ENCODE measurements at regions not wholly inside any gene's neighbourhood (a gene's known extent, or its start where the extent isn't known, plus 50 kb on each side); places are given as distances from the start of the nearest gene placed in this dataset.
A peak's percentile ranks its signal among the peaks of the same experiment; 100 is the strongest.
"Not testable (repeated sequence)": the region's sequence is repeated elsewhere in the genome, so short reads cannot be mapped to it uniquely, and the experiment has no call there.

DNA sequence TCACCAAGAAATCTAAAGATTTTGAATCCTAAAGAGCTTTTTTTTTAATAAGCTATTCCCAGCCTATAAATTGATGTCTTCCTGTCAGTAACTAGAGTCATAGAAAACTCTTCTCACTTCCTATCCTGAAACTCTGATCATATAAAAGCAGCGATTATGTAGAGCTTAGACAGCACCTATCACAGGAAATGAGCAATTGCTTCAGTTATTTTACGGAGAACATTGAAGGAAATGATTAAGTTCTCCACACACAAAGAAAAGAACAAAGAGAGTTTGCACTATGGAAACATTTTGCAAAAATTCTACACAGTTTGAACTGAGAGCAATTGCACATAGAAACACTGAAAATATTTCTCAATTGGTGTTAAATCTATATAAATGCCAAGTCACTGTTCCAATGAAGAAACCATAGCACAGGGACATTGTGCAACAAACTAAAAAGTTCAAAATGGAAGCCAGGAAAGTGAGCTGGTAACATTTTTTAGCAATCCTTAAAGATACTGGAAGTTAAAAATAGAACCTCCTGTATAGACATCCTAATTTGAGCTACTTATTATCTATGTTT is 291.5 kb upstream of the ARHGEF26 start:
- Mint-ChIP-seq H3K4me1 (peaks cover 0 to 2% (median 0%) of the 10 kb centered on the region in 3 donors), H3K36me3 (peaks cover 1% of the 10 kb centered on the region), H3K4me3 (no peak overlapping the region), H3K9me3 (peaks cover 0 to 2% (median 1%) of the 10 kb centered on the region in 3 donors), H3K27ac (no peak overlapping the region), H3K27me3 (no peaks in the 10 kb centered on the region)

DNA sequence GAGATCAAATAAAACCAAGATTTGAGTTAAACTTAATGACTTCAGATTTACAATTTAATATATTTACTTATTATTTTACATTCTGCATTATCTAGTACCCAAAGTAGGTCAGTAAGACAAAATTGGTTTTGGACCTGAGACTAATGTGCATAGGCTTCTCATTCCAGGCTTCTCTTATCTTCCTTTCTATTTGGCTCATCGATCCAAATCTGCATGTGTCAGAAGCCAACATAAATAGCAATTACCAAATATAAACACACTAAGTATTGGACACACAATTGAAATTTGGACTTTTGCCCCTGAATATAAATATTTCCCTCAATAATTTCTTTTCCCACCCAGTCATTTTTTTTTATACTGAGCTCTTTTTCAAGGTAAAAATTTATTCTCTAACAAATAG is 290.6 kb upstream of the ARHGEF26 start:
- H3K4me1 Mint-ChIP-seq, result peaks cover 0 to 2% (median 0%) of the 10 kb centered on the region in 3 donors
- peaks cover 0 to 2% (median 1%) of the 10 kb centered on the region in 3 donors for H3K9me3 Mint-ChIP-seq
- H3K27me3 Mint-ChIP-seq, result no peaks in the 10 kb centered on the region
- H3K27ac Mint-ChIP-seq, result no peak overlapping the region
- H3K36me3 Mint-ChIP-seq, result peaks cover 1% of the 10 kb centered on the region
- no peak overlapping the region for H3K4me3 Mint-ChIP-seq

DNA sequence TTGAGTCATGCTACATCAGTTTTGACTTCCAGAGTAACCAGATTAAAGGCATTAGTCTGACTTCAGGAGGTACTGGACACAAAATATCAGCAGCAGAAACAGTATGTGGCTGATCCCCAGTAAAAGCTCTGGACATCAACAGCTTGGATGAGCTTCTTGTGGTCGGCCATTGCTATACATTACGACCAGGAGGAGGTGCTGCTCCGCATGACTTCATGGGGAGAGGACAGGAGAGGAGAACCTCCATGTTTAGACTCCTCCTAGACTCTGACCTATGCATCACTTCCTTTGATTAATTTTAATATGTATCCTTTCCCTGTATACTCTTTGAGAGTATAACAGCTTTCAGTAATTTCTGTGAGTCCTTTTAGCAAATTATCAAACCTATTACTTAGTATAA is 285.6 kb upstream of the ARHGEF26 start:
- H3K9me3 Mint-ChIP-seq, result peaks cover 0 to 2% (median 0%) of the 10 kb centered on the region in 3 donors
- H3K4me1 Mint-ChIP-seq, result no peaks in the 10 kb centered on the region
- no peak overlapping the region for H3K27ac Mint-ChIP-seq
- H3K36me3 Mint-ChIP-seq, result no peaks in the 10 kb centered on the region
- H3K4me3 Mint-ChIP-seq, result no peak overlapping the region
- H3K27me3 Mint-ChIP-seq, result no peaks in the 10 kb centered on the region

DNA sequence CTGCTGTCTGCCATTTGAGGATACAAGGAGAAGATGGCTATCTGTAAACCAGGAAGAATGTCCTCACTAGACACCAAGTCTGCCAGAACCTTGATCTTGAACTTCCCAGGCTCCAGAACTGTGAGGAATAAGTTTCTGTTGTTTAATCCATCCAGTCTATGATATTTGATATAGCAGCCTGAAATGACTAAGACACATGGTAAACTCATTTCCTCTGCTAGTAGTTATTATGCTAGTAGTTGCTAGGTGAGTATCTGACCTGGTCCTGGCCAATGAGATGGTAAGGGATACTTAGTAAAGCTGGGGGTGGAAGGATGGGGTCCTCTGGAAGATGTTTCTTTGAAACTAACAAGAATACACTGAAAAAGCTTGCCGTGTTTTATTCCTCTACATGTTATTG is 280.7 kb upstream of the ARHGEF26 start:
- H3K36me3 Mint-ChIP-seq, result no peaks in the 10 kb centered on the region
- peaks cover 0 to 7% (median 3%) of the 10 kb centered on the region in 3 donors for H3K9me3 Mint-ChIP-seq
- no peaks in the 10 kb centered on the region for H3K27me3 Mint-ChIP-seq
- H3K4me3 Mint-ChIP-seq, result no peak overlapping the region
- no peak overlapping the region for H3K27ac Mint-ChIP-seq
- H3K4me1 Mint-ChIP-seq, result no peaks in the 10 kb centered on the region

DNA sequence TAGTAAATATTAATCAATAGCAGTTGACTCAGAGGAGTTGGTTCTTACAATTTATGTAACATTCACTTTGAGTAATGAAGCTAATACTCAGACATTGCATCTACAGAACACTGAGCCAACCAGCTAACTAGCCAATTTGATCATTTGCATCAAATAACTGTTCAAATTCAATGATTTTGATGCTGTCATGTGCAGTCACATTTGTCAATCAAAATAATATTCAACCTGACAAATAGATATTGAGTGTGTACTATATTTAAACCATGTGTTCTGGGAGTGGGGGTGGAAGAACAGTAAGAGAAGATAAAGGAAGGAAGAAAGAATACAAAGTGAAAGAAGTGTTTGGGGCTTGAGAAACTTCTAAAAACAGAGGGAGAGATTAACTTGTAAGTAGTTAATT is 277.2 kb upstream of the ARHGEF26 start:
- Mint-ChIP-seq H3K27ac (no peak overlapping the region), H3K9me3 (peaks cover 0 to 7% (median 6%) of the 10 kb centered on the region in 3 donors), H3K27me3 (no peaks in the 10 kb centered on the region), H3K4me3 (no peak overlapping the region), H3K4me1 (no peaks in the 10 kb centered on the region), H3K36me3 (no peaks in the 10 kb centered on the region)

DNA sequence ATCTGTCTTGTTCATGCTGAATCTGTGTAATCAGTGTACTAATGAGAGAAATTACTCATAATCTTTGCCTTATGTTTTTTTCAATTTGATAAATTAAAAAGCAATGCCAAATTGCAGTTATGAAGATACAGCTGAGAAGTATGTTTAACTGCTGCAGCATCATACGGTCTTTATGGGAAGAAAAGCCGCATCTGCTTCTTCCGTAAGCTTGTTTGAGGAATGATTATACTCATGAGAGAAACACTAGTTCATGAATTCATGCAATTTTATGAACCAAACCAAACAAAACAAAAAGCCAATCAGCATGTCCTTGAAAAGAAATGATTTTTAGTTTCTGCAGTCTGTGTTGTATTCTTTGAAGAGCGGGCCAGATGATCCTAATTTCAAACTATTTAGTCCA is 275.9 kb upstream of the ARHGEF26 start:
- H3K27me3 Mint-ChIP-seq, result no peaks in the 10 kb centered on the region
- H3K4me3 Mint-ChIP-seq, result no peak overlapping the region
- peaks cover 0 to 7% (median 6%) of the 10 kb centered on the region in 3 donors for H3K9me3 Mint-ChIP-seq
- no peaks in the 10 kb centered on the region for H3K4me1 Mint-ChIP-seq
- no peaks in the 10 kb centered on the region for H3K36me3 Mint-ChIP-seq
- no peak overlapping the region for H3K27ac Mint-ChIP-seq

DNA sequence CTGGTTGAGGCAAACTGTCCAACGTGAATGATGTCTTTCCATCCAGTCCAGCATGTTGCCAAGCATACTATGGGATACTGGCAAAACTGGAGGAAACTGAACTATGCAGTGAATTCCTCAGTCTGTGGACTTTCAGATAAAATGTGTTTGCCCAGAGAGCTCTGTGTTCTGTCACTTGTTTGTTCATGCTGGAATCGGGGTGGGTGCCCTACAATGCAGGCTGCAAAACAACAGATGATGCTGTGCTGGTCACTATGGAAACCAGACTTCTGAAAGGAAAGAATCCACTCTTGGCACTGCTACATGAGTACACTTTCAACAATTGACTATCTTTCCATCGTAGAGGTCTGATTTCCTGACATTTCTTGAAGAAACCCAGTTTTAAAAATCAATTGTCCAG is 272.5 kb upstream of the ARHGEF26 start:
- H3K4me3 Mint-ChIP-seq, result no peak overlapping the region
- peaks cover 2% of the 10 kb centered on the region for H3K27me3 Mint-ChIP-seq
- H3K36me3 Mint-ChIP-seq, result no peaks in the 10 kb centered on the region

DNA sequence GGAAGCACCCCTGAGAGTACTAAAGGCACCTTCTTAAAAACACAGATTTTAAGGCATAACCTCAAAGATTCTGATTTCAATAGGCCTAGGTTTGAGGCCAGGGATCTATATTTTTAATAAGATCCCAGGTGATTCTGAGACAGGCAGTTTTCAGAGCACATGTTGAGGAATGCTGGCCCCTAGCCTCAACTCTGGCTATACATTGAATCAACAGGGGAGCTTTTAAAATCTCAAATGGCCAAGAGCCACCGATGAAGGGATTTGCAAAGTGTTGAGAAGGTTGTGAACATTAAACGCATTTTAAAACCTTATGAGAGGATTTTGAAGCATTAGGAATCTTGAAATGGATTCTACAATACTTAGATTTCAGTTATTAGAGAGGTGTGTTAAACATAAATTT is 268.8 kb upstream of the ARHGEF26 start:
- no peaks in the 10 kb centered on the region for H3K36me3 Mint-ChIP-seq
- no peak overlapping the region for H3K4me3 Mint-ChIP-seq
- H3K27me3 Mint-ChIP-seq, result peaks cover 2% of the 10 kb centered on the region
- H3K4me1 Mint-ChIP-seq, result no peaks in the 10 kb centered on the region
- H3K9me3 Mint-ChIP-seq, result peaks cover 0 to 2% (median 0%) of the 10 kb centered on the region in 3 donors
- no peak overlapping the region for H3K27ac Mint-ChIP-seq

More for the DNA sequence above, 272.5 kb upstream of the ARHGEF26 start:
- Mint-ChIP-seq H3K9me3 (peaks cover 0 to 2% (median 0%) of the 10 kb centered on the region in 3 donors), H3K27ac (no peak overlapping the region), H3K4me1 (no peaks in the 10 kb centered on the region)

DNA sequence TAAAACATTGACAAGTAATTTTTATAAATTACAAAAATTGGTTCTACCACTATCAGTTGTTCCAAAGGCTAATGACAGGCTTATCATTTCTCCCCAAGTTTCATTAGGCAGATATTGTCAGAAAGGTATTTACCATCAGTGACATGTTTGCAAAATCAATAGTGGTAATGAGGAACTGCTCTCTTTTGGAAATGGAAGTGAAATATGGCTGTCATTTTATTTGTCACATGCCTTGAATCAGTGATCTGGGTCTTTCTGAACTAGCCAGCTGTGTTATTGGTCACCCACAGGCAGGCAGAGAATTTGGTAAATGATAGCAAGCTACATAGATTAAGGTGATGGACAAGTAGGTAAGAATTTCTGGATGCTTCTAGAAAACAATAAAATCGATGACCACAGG is 268.0 kb upstream of the ARHGEF26 start:
- no peak overlapping the region for H3K4me3 Mint-ChIP-seq

DNA sequence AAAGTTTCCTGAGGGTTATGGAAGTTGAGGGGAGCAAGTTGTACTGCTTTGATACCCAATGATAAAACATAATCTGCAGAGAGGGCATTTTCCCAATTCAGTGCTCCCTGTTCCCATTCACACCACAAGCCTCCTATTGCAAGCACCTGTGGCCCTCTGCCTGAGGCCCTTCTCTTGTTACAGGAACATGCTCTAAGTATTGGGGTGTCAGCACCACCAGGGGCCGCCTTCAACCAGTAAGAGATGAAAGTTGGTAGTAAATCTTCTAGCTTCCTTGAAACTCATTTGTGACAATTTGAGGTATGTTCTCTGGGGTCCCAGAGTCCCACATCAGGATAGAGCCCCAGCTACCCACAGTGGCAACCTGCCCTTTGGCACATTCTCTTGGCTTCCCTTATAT is 265.4 kb upstream of the ARHGEF26 start:
- no peaks in the 10 kb centered on the region for H3K36me3 Mint-ChIP-seq
- no peaks in the 10 kb centered on the region for H3K9me3 Mint-ChIP-seq
- H3K4me3 Mint-ChIP-seq, result no peak overlapping the region
- no peaks in the 10 kb centered on the region for H3K4me1 Mint-ChIP-seq
- no peak overlapping the region for H3K27ac Mint-ChIP-seq
- H3K27me3 Mint-ChIP-seq, result peaks cover 2% of the 10 kb centered on the region

More for the DNA sequence above, 268.0 kb upstream of the ARHGEF26 start:
- Mint-ChIP-seq H3K27ac (no peak overlapping the region), H3K27me3 (peaks cover 2% of the 10 kb centered on the region), H3K9me3 (no peaks in the 10 kb centered on the region), H3K36me3 (no peaks in the 10 kb centered on the region), H3K4me1 (no peaks in the 10 kb centered on the region)

DNA sequence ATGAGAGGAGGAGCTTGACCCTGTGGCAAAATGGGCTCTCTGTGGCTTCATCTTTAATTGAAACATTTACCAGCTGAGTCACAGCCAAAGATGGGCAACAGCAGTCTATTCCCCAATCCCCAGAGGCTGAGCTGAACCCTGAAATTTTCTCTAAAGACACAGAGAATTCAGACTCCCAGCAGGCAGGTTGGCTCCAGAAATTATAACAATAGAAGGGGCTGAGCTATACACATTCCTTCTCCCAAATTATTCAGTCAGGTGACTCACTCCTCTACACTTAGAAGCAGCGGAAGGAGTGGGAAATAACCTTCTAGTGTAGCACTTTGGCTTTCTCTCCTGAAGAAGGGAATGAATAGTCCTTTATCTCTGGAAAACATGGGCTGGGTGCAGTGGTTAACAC is 264.3 kb upstream of the ARHGEF26 start:
- peaks cover 2% of the 10 kb centered on the region for H3K27me3 Mint-ChIP-seq
- H3K36me3 Mint-ChIP-seq, result no peaks in the 10 kb centered on the region
- no peaks in the 10 kb centered on the region for H3K9me3 Mint-ChIP-seq
- H3K4me1 Mint-ChIP-seq, result no peaks in the 10 kb centered on the region
- no peak overlapping the region for H3K4me3 Mint-ChIP-seq
- H3K27ac Mint-ChIP-seq, result no peak overlapping the region

DNA sequence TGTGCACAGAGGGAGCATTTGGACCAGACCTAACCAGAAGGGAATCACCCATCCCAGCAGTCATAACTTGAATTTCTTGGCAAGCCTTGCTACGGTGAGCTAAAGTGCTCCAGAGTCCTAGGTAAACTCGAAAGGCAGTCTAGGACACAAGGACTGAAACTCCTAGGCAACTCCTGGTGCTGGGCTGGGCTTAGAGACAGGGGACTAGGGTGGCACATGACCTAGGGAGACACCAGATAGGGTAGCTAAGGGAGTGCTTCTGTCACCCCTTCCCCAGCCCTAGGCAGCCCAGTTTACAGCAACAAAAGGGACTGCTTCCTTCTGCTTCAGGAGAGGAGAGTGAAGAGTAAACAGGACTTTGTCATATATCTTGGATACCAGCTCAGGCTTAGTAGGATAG is 256.4 kb upstream of the ARHGEF26 start:
- Mint-ChIP-seq H3K4me3 (no peak overlapping the region), H3K27ac (no peak overlapping the region), H3K9me3 (peaks cover 0 to 8% (median 0%) of the 10 kb centered on the region in 3 donors), H3K27me3 (no peaks in the 10 kb centered on the region), H3K36me3 (no peaks in the 10 kb centered on the region), H3K4me1 (no peaks in the 10 kb centered on the region)

DNA sequence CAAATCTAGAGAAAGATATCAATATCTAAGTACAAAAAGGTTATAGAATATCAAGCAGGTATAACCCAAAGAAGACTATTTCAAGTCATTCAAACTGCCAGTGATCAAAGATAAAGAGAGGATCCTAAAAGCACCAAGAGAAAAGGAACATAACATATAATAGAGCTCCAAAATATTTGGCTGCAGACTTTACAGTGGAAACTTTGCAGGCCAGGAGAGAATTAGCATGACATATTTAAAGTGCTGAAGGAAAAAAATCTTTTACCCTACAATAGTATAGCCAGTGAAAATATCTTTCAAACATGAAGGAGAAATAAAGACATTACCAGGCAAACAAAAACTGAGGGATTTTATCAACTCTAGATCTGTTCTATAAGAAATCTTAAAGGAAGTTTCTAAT is 254.3 kb upstream of the ARHGEF26 start:
- Mint-ChIP-seq H3K27ac (no peak overlapping the region), H3K4me3 (no peak overlapping the region), H3K36me3 (no peaks in the 10 kb centered on the region), H3K9me3 (peaks cover 0 to 10% (median 1%) of the 10 kb centered on the region in 3 donors), H3K4me1 (no peaks in the 10 kb centered on the region), H3K27me3 (no peaks in the 10 kb centered on the region)

DNA sequence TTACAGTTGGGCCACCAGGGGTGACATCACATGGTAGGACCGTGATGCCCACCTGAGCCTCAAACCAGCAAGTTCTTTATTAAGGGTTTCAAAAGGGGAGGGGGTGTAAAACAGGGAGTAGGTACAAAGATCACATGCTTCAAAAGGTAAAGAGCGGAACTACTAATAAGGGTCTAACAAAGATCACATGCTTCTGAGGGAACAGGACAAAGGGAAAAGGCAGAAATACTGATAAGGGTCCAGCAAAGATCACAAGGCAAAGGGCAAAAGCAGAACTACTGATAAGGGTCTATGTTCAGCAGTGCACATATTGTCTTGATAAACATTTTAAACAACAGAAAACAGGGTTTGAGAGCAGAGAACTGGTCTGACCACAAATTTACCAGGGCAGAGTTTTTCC is 246.8 kb upstream of the ARHGEF26 start:
- not testable (repeated sequence) for H3K4me1 Mint-ChIP-seq, H3K27me3 Mint-ChIP-seq, H3K36me3 Mint-ChIP-seq, H3K27ac Mint-ChIP-seq
- peak overlapping the region in 1 of 4 donors; percentile 36 for H3K4me3 Mint-ChIP-seq
- peaks cover 1 to 11% (median 8%) of the 10 kb centered on the region in 3 donors for H3K9me3 Mint-ChIP-seq

DNA sequence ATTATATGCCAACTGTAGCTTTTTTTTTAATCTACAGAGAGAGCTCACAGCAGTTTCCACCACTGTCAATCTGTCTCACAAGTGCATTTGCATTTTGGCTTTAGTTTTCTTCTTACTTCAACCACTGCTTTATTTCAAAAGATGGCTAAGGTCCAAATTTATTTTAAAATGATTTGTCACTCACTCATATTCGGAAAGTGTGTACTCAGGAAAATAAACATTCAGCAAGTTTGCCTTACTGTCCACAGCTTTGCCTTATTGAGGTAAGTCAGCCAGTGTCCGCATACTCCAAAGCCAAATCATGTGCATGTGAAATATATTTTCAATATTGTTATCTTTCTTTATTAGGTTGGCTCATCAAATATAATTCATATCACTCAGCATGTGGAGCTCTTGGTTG is 240.7 kb upstream of the ARHGEF26 start:
- no peaks in the 10 kb centered on the region for H3K36me3 Mint-ChIP-seq
- no peaks in the 10 kb centered on the region for H3K4me1 Mint-ChIP-seq
- H3K4me3 Mint-ChIP-seq, result no peak overlapping the region
- H3K27me3 Mint-ChIP-seq, result no peaks in the 10 kb centered on the region
- H3K27ac Mint-ChIP-seq, result no peak overlapping the region
- H3K9me3 Mint-ChIP-seq, result no peaks in the 10 kb centered on the region

DNA sequence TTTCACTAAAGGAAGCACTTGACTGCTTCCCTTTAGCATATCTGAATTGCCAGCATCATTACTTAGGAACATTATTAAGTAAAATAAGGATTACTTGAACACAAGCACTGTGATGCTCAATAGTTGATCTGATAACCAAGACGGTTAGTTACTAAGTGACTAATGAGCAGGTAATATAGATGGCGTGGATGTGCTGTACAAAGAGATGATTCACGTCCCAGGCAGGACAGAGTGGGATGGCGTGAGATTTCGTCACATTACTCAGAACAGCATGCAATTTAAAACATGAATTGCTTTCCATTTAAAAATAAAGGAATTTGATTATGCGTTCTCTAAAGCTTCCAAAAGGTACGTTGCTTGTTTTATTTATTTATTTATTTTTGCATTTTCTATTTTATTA is 240.0 kb upstream of the ARHGEF26 start:
- Mint-ChIP-seq H3K27ac (no peak overlapping the region), H3K27me3 (no peaks in the 10 kb centered on the region), H3K9me3 (no peaks in the 10 kb centered on the region), H3K36me3 (no peaks in the 10 kb centered on the region), H3K4me3 (no peak overlapping the region), H3K4me1 (no peaks in the 10 kb centered on the region)

Data from IgD-negative memory B cell (primary cell).